Fibroblast of peridontal ligament (primary cell): ENCODE measurements at regions not wholly inside any gene's neighbourhood (a gene's known extent, or its start where the extent isn't known, plus 50 kb on each side); places are given as distances from the start of the nearest gene placed in this dataset.

Experiments used
- DNase-seq: peaks from one replicate; pipeline ENCODE4 v3.0.0-alpha.2; 2010; ENCODE audit errors: extremely low read depth

GRCh38 chr5:61652916-61653315, 320.9 kb downstream of the ZSWIM6 start:
- DNase-seq, result no peak

- DNase-seq, result no peak
Observed at GRCh38 chr5:61653807-61654580, 321.9 kb downstream of the ZSWIM6 start.

DNA sequence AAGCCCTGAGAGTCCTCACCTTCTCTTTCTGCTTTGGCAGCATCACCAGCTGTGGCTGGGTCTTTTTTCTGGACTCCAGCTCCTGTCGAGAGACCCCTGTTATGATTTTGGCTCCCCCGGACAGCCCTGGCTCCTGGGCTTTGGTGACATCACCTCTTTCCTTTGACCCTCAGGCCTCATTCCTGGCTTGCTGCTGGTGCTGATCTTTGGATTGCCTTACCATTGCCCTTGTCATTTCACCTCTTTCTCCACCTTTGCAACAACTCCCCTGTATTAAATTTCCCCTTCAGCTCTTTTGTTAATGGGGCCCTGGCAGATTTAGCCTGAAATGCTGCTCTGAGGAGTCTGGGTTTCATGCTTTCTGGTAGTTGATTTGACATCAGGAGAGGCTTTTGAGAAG, 322.8 kb downstream of the ZSWIM6 start:
- no peak for DNase-seq

GRCh38 chr5:61657010-61657409, 325.0 kb downstream of the ZSWIM6 start:
- no peak for DNase-seq

DNA sequence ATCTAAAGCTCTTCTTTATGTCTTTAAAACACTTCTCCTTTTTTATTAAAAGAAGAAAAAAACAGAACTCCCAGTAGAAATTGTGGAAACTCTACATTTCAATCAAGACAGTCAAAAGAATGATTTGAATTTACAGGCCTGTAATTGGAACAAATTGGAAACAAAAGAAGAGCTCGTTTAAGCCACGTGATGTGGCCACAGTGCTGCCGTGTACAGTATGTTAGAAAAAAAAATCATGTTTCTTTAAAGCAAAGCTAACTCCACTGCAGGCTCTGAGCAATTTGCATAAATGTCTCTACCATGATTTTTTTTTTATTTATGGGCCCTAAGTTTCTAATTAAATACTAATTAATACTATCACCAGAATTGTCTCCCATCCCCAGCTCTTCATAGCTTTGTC, 325.6 kb downstream of the ZSWIM6 start:
- DNase-seq, result no peak

- peak; percentile 66 for DNase-seq
Observed at GRCh38 chr5:61658592-61659008, 326.5 kb downstream of the ZSWIM6 start.

- no peak for DNase-seq
Observed at GRCh38 chr5:61659221-61659696, 327.2 kb downstream of the ZSWIM6 start.

DNA sequence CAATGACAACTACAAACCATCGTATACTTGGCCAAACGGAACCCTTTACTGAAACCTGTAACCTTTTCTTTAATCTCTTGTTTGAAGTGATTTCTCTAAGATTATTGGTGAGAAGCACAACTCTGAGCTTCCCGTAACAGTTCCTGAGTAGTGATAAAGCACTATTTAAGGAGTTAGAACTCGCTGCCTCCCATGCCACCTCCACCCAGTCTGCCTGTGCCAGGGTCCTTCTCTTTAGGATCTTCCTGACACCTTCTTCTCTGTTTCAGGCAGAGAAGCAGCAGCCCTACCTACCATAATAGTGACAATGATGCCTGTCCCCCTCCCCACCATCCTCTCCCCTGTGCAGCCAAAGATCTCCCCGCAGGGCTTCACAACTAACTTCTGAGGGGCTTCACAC, 330.6 kb downstream of the ZSWIM6 start:
- DNase-seq, result no peak

GRCh38 chr5:61666064-61666621, 334.1 kb downstream of the ZSWIM6 start:
- DNase-seq, result no peak

- no peak for DNase-seq
Observed at GRCh38 chr5:61667525-61668218, 335.6 kb downstream of the ZSWIM6 start.

DNA sequence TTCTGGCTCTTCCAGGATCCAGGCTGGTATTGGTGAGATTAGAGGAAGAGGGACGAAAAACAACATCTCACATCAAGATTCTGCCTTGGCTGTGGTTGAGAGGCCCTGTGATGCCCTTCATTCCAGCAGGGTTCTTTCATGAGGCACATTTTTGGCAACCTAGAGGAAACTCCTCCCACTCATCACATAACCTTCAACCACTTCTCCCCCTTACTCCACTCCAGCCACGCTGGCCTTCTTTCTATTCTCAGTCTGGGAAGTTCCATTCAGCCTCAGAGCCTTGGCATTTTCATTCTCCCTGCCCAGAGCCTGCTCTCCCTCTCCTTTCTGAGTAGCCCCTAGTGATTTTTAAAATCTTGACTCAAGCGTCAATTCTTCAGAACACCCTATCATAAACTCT, 337.5 kb downstream of the ZSWIM6 start:
- DNase-seq, result no peak

DNA sequence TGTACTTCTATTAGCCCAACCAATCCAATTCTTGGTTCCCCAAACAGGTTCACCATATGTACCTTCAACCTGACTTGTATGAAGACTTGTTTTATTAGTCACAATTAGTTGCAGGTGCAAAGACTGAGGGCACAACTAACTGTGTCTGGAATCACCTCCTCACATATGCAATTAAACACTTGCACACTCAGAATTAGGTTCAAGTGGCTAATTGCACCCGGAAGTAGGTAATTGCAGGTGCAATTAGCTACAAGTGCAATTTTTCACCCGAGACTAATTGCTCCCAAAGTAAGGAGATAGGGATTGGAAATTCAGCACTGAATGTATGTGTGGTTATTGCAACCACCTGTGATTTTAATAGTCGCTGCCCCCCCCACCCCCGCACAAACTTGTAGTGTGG, 338.9 kb downstream of the ZSWIM6 start:
- no peak for DNase-seq

GRCh38 chr5:61673007-61673735, 341.1 kb downstream of the ZSWIM6 start:
- DNase-seq, result no peak

DNA sequence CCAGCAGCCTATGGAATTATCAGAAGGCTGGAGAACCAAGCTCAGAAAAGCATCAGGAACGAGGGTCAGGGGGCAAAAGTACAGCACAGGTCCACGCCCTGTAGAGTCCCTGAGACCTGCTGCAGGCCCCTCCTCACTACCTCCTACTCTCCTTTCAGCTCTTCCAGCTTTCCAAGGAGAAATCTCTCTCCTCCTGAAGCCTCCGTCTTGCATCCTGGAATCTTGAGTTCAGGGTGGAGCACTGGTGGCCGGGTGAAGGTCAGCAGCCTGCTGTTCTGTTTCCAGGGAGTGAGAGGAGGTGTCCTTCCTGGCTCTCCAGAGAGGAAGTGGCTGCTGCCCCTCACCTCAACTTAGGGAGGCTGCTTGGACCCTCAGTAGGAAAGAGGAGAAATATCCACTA, 342.3 kb downstream of the ZSWIM6 start:
- DNase-seq, result no peak

- no peak for DNase-seq
Observed at GRCh38 chr5:61675015-61675692, 343.1 kb downstream of the ZSWIM6 start.

- no peak for DNase-seq
Observed at GRCh38 chr5:61677220-61677619, 345.2 kb downstream of the ZSWIM6 start.

DNA sequence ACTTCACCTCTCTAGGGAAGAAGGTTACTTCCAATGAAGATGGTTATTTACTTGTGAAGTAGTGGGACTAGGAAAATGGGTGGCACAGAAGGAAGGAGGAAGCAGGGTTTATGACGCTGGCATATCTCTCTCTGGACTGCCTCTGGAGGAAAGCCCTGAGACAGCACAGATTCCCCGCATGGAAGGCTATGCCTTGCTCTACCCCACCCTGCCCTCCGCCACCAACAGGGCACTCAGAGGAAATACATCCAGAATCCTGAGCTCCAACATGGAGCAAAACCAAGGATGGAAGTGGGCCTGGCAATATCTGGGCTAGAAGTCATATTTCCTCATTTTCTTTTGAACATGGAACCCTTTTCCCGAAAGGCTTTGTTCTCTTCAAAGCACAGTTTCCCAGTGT, 346.9 kb downstream of the ZSWIM6 start:
- DNase-seq, result no peak

GRCh38 chr5:61679562-61679961, 347.5 kb downstream of the ZSWIM6 start:
- no peak for DNase-seq

DNA sequence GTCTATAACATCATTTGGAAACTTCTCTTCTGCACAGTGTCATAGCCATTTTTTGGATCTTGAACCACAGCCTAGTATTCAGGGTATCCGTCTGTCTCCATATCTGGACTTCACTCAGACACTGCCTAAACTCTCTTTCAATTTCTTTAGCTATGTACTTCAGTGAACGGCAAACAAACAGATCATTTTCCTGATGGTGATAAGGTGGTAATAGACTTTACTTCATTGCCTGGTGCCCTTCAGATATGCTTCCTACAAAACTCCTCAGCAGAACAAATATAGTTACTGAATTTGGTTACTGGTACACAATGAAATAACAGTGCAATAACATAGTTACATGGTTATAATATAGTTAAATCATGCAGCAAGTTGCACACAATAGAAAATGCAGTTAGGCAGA, 348.2 kb downstream of the ZSWIM6 start:
- DNase-seq, result no peak

GRCh38 chr5:61683148-61683547, 351.1 kb downstream of the ZSWIM6 start:
- DNase-seq, result no peak

DNA sequence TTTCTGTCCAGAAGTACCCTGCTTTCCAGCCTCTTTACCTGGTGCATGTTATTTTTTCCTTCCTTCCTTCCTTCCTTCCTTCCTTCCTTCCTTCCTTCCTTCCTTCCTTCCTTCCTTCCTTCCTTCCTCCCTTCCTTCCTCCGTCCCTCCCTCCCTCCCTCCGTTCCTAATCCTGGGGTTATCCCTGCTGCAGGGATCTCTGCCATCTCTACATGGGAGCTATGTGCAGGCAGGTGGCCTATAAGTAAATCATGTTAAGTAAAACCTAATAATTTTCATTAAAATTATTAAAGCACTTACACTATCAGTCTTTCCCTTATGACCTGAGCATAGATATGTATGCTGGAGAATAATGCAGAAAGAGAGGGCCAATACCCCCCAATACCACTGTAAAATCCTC, 351.9 kb downstream of the ZSWIM6 start:
- DNase-seq, result no peak
